GM21447 (cell line): ENCODE measurements at regions not wholly inside any gene's neighbourhood (a gene's known extent, or its start where the extent isn't known, plus 50 kb on each side); places are given as distances from the start of the nearest gene placed in this dataset.

Experiments used
- ATAC-seq: cut with Tn5 transposase; IDR thresholded peaks from one replicate; pipeline ENCODE4 v1.9.1; 2021; ENCODE audit not compliant: unreplicated experiment

DNA sequence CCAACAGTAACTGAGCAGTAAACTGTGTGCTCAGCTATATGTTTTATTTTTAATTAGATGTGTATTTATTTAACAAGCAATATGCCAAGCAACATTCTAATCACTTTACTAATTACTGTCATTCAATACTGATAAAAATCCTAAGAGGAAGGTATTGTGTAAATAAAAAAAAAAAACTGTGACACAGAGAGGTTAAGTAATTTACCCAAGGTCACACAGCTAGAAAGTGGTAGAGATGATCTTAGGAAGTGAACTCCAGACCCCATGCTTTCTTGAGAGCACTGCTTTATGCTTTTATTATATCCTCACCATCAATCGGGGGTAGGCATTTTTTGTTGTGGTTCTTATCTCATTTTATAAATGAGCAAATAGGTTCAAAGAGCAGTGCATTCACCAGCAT, 417.1 kb downstream of the RAB28 start:
- ATAC-seq = no peak

DNA sequence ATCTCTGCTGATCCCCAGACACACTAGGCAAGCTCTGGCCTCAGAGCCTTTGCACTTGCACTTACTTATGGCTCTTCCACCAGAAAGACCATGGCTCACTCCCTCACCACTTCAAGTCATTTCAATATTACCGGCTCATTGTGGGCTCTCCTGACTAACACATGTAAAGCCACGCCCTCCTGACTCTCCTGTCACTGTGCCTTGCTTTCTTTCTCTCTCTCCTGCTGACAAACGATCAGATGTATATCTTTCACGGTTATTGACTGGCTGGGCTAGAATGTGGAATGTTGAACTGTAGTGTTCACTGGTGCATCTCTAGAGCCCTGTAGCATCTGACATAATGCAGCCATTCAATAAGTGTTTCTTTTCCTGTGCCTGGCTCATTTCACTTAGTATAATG, 425.1 kb downstream of the RAB28 start:
- ATAC-seq = no peak

DNA sequence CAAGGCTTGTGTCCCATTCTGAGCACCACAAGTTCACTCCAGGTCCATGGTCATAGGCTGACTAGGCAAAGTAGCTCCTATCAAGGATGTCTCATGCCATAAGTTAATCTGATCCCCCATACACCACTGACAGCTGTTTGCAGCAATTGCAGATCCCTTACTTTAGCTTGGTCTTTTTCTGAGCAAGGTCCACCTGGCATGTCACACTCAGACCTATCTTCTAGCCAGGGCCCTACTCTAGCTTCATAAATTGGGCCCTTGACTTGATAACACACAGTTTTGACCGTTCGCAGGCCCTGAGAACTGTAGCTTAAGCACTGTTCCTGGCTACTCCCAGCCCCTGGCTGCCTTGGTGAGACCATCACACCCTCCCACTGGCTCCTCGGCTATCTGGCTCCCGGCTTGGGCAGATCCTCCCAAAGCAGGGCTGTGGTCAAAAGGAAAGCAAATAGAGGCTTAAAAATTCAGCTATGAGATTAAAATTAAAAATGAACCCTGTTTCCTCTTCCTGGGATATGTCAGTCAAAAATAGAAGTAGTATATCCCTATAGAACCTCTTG, 427.4 kb downstream of the RAB28 start:
- ATAC-seq = no peak

DNA sequence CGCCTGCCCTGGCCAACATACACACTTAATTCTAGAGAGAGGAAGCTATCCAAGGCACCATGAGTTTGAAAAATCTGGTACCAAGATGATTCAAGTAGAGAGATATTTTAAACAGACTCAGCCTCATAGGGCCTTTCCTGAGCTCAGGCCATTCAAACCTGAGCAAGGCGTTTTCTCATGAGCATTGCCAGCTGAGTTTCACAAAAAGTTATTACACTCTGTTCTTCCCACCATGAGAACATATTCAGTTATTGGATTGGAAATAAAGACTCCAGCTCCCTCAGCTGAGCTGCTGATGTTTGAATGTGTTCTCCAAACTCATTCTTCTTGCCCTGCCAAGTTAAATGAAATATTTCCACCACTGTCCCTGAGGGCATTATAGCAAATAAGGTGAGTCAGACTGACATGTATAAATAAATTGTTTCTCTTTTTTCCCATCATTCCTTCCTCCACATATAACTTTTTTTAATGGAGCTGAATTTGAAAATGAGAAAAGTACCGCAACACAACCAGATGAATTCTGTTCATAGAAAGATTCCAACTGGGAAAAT, 429.6 kb downstream of the RAB28 start:
- no peak for ATAC-seq

DNA sequence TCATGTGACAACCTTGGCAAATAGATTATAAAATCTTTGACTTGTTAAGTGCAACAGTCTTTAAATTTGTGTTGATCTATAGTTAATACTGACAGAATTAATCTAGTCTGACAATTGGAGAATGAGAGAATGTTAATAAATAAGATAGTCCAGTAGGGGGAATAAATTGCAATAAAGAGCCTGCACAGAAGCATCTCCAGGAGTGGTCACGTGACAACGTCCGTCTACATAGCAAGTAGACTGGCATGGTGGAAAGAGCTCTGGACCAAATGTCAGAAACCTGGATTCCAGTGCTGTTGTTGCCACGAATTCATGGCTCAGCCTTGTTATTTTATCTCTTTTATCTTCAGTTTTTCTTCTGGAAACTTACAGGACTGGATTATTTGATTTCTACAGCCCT, 436.5 kb downstream of the RAB28 start:
- no peak for ATAC-seq

DNA sequence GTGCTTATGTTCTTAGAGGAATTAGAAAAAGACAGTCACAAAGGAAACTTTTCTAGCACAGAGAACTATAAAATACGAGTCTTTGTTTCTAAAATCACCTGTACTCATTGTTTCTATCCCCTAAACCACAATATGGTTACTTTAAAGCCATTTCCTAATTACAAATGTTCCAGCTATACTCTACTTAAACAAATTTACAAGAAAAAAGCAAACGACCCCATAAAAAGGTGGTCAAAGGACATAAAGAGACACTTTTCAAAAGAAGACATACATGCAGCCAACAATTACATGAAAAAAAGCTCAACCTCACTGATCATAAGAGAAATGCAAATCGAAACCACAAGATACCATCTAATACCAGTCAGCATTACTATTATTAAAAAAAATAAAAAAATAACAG, 447.3 kb downstream of the RAB28 start:
- no peak for ATAC-seq

DNA sequence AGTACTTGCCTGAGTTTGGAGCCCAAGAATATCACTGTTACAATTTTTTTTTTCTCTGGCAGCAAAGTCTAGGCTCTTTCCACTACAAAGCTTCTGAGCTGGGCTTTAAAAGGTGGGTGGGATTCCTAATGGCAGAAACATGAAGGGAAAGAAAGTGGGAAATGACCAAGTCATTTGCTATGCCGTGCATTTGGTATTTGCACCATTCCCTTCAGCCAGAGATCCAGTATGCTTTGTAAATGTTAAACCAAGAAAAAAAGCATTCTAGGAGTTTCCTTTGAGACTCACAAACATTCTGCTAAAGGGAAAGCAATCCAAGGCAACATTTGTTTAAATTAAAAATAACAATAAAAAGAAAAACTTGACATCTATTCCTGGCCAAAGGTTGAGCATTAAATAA, 451.2 kb downstream of the RAB28 start:
- no peak for ATAC-seq

DNA sequence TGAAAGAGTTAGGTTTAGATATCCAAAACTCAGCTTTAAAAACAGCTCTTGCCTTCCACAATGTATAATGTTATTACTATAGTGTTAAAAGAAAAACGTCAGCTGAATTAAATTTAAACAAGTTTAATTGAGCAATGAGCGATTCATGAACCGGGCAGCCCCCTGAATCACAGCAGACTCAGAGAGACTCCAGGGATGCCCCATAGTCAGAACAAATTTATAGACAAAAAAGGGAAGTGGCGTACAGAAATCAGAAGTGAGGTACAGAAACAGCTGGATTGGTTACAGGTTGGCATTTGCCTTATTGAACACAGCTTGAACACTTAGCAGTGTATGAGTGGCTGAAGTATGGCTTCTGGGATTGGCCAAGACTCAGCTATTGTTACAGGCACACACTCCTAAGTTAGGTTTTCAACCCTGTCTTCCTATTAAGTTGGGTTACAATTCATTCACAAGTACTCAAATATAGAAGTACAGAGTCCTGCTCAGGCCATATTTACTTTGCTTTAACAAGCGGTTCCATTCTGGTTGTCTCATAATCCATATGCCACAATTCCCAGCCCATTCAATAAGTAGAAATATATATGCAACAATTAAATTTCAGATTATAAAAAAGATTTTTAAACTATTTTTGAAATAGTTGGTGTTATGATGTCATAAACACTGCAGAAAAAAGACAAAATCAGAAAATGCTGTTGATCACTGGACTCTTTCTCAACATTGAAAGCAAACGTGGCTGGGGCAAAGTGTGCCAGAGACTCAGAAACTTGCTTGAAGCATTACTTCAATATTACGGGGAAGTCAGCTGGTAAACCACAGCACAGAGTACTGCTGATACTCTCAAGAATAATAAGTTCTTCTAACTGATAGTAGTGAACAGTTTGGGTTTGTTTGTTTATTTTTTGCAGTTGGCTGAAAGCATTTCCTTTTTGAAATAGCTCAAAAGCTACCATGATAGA, 459.7 kb downstream of the RAB28 start:
- ATAC-seq = no peak

DNA sequence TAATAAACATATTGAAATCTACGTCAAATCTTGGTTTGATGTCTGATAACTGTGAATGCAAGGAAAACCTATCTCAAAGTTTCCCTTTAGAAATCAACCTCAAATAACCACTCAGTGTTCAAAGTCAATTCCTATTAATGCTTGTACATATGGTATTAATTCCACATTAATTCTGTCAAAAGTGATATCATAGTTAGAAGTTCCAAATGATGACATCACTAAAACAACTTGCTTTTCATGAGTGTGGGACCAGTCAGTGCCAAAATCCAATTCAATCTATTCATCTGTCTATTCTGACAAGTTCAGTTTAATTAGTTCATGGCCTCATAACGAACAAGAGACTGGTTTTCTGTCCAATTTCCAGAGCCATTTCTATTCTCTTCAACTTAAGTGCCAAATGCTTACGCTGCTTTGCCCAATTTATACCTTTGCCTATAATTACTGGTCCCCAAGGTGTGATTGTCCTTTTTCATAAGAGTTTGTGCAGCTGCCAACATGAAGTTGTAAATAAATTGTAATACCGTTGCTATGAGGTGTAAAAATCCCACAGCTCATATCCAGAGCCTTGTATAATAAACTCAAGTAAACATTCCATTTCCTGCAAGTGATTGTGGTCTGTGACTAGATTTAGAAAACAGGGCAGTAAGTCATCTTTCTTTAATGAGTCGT, 476.2 kb downstream of the RAB28 start:
- no peak for ATAC-seq

DNA sequence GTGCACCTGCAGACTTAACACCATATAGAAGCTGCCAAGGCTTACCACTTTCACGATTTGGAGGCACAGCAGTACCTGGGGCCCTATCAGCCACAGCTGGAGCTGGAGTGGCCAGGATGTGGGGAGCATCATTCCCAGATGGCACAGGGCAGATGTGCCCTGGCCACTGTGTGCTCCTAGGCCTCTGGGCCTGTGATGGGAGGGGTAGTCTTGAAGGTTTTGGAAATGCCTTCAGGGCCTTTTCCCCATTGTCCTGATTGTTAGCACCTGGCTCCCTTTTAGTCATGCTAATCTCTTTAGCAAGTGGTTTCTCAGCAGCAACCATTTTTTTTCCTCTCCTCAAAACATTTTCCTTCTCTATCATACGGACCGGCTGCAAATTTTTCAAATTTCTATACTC, 490.2 kb downstream of the RAB28 start:
- no peak for ATAC-seq

DNA sequence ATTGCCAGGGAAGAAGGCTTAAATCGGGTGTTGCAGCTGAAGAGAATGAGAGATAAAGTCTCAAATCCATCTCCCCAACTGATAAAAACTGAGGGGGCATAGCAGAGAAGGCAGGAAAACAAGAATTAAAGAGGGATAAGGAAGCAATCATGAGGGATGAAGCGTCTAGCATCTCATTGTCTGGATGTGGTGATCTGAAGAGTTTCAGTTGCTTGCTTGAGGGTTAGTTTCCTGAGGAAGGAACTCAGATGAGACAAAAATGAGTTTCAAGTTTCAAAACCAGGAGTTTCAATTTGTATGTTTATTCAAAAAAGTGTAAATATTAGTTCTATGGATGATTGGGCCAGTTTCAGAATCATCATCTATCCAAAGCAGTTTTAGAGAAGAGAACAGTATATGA, 496.9 kb downstream of the RAB28 start:
- ATAC-seq = no peak

DNA sequence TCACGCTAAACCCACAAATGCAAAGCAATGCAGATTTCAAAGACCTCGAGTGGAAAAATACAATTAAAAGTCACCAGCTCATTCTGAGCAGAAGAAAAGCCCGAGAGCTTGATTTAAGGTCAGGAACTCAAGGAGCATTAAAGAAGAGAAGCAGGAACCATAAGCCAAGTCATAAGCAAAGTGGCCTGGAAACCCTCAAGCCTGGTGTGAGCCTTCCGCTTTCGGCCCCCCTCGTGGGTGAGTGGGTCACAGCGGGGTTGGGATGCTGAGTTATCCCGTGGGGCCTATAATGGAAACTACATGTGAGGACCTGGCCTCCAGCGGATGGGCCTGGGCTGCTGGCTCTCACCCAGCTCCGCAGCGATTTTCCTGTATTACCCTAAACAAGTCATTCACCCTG, 504.3 kb downstream of the RAB28 start:
- no peak for ATAC-seq

DNA sequence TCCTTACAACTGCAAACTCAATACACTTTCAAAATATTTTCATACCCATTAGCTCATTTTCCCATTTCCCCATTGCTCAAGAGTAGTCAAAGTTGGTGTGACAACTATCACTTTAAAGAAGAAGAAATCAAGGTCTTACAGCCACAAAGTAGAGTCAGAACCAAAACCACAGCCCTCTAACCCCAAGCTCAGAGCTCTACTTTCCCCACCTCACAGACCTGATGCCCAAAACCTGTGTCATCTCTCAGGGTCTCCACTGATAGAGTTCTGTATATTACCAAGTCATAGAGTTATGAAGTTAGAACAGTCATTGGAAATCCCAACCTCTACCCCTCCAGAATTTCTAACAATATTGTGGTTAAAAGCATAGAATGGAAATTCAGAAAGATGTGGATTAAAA, 505.8 kb downstream of the RAB28 start:
- ATAC-seq = no peak

DNA sequence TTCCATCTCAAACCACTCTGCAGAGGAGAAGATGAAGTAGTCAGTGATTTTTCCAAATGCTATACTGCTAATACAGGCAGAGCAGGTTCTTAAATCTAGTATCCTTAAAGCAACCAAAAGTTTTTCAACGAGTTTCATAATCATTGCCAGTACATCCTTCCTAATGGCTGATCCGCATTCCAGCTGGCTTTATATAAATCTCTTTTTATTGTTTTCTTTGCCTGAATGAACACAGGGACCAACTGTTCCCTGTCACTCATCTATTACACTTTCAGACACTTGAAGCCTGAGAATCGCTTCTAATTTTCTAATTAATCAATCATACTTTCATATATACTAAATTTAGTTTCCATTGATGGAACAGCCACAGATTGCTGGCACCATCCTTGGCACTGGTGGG, 508.6 kb downstream of the RAB28 start:
- ATAC-seq = no peak

DNA sequence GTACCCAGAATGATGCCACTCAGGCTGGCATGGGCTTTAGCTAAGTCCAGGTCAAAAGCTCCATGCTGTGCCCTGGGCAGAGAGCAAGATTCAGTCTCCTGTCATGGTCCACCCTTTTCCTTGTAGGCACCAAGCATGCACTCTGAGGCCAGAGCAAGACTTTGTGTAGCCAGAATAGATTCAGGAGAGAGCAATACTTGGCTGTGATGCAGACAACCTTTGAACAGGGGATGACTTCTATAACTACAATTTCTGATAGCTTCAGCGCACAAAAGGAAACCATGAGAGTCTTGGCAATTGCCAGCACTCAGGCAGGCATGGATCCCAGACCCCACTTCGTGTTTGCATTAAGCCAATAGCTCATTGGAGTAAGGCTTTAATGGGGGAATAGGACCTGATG, 510.6 kb downstream of the RAB28 start:
- no peak for ATAC-seq

DNA sequence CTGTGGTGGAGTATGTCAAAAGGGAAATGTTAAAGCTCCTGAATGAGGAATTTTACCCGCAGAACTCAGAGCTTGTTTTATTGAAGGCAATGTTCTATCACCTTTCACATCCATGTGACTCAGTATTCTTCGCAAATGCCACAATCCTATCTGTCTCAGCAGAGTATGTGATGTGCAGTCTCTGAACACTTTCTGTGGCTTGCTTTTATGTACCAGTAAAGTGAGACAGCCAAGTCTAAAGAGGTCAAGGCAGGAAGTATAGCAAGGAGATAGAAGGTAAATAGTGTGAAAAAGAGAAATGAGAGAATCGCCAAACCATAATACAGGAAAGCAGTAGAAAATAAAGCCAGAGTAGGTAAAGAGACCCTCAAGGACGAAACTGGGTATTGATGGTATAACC, 515.8 kb downstream of the RAB28 start:
- ATAC-seq = no peak

DNA sequence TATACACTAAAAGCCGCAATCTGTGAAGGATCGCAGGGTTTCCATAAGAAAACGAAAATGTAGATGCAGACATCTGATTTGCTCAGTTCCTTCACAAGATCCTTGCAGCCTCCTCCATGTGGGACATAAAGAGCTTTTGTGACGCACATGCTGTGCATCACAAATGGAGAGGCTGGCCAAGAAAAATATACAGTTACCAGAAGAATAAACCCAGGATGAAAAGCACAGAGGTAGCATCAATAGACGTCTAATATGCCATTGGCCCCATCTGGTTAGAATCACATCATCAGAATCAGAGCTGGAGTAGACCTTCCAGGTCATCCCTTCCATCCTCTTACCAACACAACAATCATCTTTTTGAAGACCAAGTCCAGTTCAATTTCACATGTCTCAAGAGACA, 517.4 kb downstream of the RAB28 start:
- ATAC-seq = no peak

DNA sequence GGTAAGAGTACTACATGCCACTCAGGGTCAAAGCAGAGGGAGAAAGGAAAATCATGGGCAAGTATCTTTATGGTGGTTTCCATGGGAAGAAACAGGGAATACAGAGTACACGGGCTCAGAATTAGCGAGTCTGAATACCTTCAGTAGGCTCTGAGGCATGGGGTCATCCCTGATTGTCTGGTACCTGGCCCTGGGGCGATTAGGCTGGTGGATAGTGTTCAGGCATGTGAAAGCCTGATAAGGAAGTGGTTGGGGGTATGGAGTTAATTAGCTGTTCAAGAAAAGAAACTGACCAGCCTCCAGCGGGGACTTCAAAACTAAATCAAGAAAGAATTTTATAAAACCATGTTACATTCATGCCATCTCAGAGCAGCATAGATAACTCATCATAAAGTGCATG, 518.8 kb downstream of the RAB28 start:
- ATAC-seq = no peak

DNA sequence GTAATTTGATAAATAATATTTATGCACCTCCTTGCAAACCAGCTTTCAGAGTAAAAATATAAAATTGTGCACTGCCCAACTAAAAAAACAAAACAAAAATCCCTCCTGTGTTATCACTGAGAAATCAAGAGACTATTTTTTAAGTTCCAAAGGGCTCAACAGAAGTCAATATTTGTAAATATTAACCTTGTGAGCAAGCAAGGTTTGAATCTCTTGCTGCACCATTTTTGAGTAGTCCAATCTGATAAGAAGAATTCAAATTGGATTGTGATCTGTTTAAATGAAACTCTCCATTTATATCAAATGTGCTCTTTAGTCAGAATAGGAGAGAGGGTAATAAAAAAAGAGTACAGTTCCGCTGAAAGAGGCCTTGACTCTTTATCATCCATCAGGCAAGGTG, 520.2 kb downstream of the RAB28 start:
- ATAC-seq = no peak

DNA sequence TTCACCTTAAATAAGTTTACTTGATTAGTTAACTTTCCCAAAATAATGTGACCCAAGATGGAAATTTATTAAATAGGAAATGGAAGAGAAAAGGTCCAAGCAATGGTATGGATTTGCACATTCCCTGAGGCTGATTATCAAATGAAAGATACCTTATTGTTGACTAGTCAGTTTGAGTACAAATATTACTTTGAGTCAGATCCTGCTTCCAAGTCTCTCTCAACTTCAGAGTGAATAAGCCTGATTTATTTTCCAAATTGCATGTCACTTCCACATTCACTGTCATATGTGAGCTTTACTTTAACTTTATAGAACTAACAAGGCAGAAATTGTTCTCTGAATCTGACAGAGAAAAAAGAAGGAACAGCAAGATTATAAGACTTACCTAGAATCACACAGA, 520.8 kb downstream of the RAB28 start:
- no peak for ATAC-seq

DNA sequence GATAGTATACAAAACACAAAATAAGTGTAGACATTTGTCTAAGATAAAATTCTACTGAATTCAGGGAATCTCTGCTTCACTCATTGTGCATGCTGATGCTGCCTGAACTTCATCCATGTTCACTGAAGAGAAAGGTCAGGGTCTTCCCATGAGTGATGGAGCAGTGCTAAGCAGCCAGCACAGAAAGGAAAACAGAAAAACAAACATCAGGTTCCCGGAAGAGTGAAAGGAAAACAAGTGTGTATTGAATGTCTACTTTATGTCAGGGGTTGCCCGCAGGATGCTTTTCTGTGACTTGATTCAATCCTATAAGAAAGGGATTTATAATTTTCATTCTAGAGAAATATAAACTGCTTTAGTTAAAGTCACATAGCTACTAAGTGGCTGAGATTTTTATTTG, 522.4 kb downstream of the RAB28 start:
- no peak for ATAC-seq

DNA sequence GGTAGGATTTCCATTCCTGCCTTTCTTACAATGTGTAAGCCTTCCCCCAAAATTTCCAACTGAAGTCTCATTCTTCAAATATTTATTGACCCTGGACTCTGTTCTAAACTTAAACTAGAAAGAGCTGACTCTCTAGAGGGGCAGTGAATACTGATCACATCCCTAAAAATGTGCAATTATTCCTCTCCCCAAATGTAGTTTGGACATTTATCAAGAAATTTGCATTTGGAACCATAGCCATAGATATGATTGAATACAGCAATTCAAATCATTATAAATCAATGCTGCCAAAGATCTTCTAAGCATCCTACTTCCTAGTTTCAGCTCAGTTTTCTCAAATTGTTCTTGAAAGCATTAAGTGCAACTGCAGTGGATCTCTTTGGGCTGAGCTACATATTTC, 525.7 kb downstream of the RAB28 start:
- no peak for ATAC-seq
